WTC11 (cell line): ENCODE measurements at regions not wholly inside any gene's neighbourhood (a gene's known extent, or its start where the extent isn't known, plus 50 kb on each side); places are given as distances from the start of the nearest gene placed in this dataset.
"Not testable (repeated sequence)": the region's sequence is repeated elsewhere in the genome, so short reads cannot be mapped to it uniquely, and the experiment has no call there.

ENCODE experiments used
- CTCF ChIP-seq: fragments of 200-600 bp; IDR thresholded peaks from 2 replicates; pipeline ENCODE4 v1.8.0; 2022; ENCODE audit warnings: antibody characterized with exemption
- ETV6 ChIP-seq: sonication (generic); formaldehyde crosslinking; IDR thresholded peaks from 2 replicates; pipeline ENCODE4 v1.8.1; 2022; ENCODE audit warnings: mild to moderate bottlenecking, missing genetic modification reagents
- NR1H2 ChIP-seq: sonication (generic); formaldehyde crosslinking; IDR thresholded peaks from 2 replicates; pipeline ENCODE4 v1.9.0; 2021; ENCODE audit warnings: mild to moderate bottlenecking, moderate library complexity, missing genetic modification reagents
- TF ChIP-seq, protein P1 (sequence below): sonication (generic); formaldehyde crosslinking; IDR thresholded peaks from 2 replicates; pipeline ENCODE4 v1.8.0; 2023; ENCODE audit warnings: mild to moderate bottlenecking, missing genetic modification reagents

GRCh38 chrX:3843522-3844145 is 130.2 kb upstream of the PRKX start:
- TF ChIP-seq CTCF; ETV6 (CRISPR knock-in tag); NR1H2 (CRISPR knock-in tag): not testable (repeated sequence)
- TF ChIP-seq, protein P1, sequence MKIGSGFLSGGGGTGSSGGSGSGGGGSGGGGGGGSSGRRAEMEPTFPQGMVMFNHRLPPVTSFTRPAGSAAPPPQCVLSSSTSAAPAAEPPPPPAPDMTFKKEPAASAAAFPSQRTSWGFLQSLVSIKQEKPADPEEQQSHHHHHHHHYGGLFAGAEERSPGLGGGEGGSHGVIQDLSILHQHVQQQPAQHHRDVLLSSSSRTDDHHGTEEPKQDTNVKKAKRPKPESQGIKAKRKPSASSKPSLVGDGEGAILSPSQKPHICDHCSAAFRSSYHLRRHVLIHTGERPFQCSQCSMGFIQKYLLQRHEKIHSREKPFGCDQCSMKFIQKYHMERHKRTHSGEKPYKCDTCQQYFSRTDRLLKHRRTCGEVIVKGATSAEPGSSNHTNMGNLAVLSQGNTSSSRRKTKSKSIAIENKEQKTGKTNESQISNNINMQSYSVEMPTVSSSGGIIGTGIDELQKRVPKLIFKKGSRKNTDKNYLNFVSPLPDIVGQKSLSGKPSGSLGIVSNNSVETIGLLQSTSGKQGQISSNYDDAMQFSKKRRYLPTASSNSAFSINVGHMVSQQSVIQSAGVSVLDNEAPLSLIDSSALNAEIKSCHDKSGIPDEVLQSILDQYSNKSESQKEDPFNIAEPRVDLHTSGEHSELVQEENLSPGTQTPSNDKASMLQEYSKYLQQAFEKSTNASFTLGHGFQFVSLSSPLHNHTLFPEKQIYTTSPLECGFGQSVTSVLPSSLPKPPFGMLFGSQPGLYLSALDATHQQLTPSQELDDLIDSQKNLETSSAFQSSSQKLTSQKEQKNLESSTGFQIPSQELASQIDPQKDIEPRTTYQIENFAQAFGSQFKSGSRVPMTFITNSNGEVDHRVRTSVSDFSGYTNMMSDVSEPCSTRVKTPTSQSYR (CRISPR knock-in tag) = not testable (repeated sequence)
